ENCODE measurements at regions not wholly inside any gene's neighbourhood (a gene's known extent, or its start where the extent isn't known, plus 50 kb on each side); places are given as distances from the start of the nearest gene placed in this dataset.

- TF ChIP-seq EP300 (IDR thresholded peaks at IDR 0.05) (no peak), POLR2AphosphoS5 (IDR thresholded peaks at IDR 0.05) (no peak), POLR2A (IDR thresholded peaks at IDR 0.05) (no peak), CTCF (IDR thresholded peaks at IDR 0.05) (no peak)
- H3K4me3 ChIP-seq = no peak overlapping the region
- H3K9me3 ChIP-seq = no peaks in the 10 kb centered on the region
- no peak for ATAC-seq
- H3K36me3 ChIP-seq = no peaks in the 10 kb centered on the region
- H3K27me3 ChIP-seq = no peaks in the 10 kb centered on the region
- WGBS, 2 donors (ENCODE audit: low coverage in 1 of 2) = 46 to 55% methylated on average over 2 to 3 of the region's 4 CpGs
- no peak overlapping the region for H3K27ac ChIP-seq
- no peaks in the 10 kb centered on the region for H3K4me1 ChIP-seq
Measured at GRCh38 chr4:54516556-54517215, 141.1 kb upstream of the KIT start.

- Histone ChIP-seq H3K4me3 (no peak overlapping the region), H3K4me1 (no peaks in the 10 kb centered on the region), H3K36me3 (no peaks in the 10 kb centered on the region), H3K27me3 (no peaks in the 10 kb centered on the region), H3K27ac (no peak overlapping the region), H3K9me3 (peaks cover 0 to 2% (median 0%) of the 10 kb centered on the region in 3 donors)
- TF ChIP-seq EP300 (IDR thresholded peaks at IDR 0.05) (no peak), POLR2A (IDR thresholded peaks at IDR 0.05) (no peak), POLR2AphosphoS5 (IDR thresholded peaks at IDR 0.05) (no peak), CTCF (IDR thresholded peaks at IDR 0.05) (no peak)
- 86 to 100% methylated on average over 2 to 3 of the region's 3 CpGs for WGBS, 2 donors (ENCODE audit: low coverage in 1 of 2)
- no peak for ATAC-seq
Measured at GRCh38 chr4:54517781-54518444, 139.8 kb upstream of the KIT start.

- no peak for ATAC-seq
- Histone ChIP-seq H3K4me3 (no peak overlapping the region), H3K27ac (no peak overlapping the region), H3K27me3 (peaks cover 11% of the 10 kb centered on the region), H3K9me3 (peaks cover 0 to 5% (median 0%) of the 10 kb centered on the region in 3 donors), H3K36me3 (no peaks in the 10 kb centered on the region), H3K4me1 (no peaks in the 10 kb centered on the region)
- TF ChIP-seq CTCF (IDR thresholded peaks at IDR 0.05) = no peak
- TF ChIP-seq POLR2A (IDR thresholded peaks at IDR 0.05) = no peak
- no peak for TF ChIP-seq POLR2AphosphoS5 (IDR thresholded peaks at IDR 0.05)
- TF ChIP-seq EP300 (IDR thresholded peaks at IDR 0.05) = no peak
- WGBS, 2 donors (ENCODE audit: low coverage in 1 of 2) = 10 to 51% methylated on average over 2 of the region's 3 CpGs
Measured at GRCh38 chr4:54525602-54526001, 132.2 kb upstream of the KIT start.

GRCh38 chr4:54526560-54526959 is 131.2 kb upstream of the KIT start:
- Histone ChIP-seq H3K27me3 (peaks cover 11% of the 10 kb centered on the region), H3K4me3 (no peak overlapping the region), H3K36me3 (no peaks in the 10 kb centered on the region), H3K4me1 (no peaks in the 10 kb centered on the region), H3K27ac (no peak overlapping the region), H3K9me3 (peaks cover 0 to 5% (median 0%) of the 10 kb centered on the region in 3 donors)
- WGBS, 2 donors (ENCODE audit: low coverage in 1 of 2) = 19 to 67% methylated on average over 2 to 4 of the region's 4 CpGs
- TF ChIP-seq CTCF (IDR thresholded peaks at IDR 0.05) = no peak
- no peak for TF ChIP-seq POLR2A (IDR thresholded peaks at IDR 0.05)
- ATAC-seq = no peak

- ATAC-seq = no peak
- H3K9me3 ChIP-seq = peaks cover 0 to 5% (median 0%) of the 10 kb centered on the region in 3 donors
- peaks cover 11% of the 10 kb centered on the region for H3K27me3 ChIP-seq
- WGBS, 2 donors (ENCODE audit: low coverage in 1 of 2) = 40 to 80% methylated on average over 1 of the region's 6 CpGs
- H3K4me1 ChIP-seq = no peaks in the 10 kb centered on the region
- H3K4me3 ChIP-seq = no peak overlapping the region
- H3K36me3 ChIP-seq = no peaks in the 10 kb centered on the region
- H3K27ac ChIP-seq = no peak overlapping the region
- TF ChIP-seq EP300 (IDR thresholded peaks at IDR 0.05) (no peak), POLR2AphosphoS5 (IDR thresholded peaks at IDR 0.05) (no peak), POLR2A (IDR thresholded peaks at IDR 0.05) (no peak), CTCF (IDR thresholded peaks at IDR 0.05) (no peak)
Measured at GRCh38 chr4:54527532-54527931, 130.2 kb upstream of the KIT start.
